ENCODE measurements at regions not wholly inside any gene's neighbourhood (a gene's known extent, or its start where the extent isn't known, plus 50 kb on each side); places are given as distances from the start of the nearest gene placed in this dataset.
"Not testable (repeated sequence)": the region's sequence is repeated elsewhere in the genome, so short reads cannot be mapped to it uniquely, and the experiment has no call there.

DNA sequence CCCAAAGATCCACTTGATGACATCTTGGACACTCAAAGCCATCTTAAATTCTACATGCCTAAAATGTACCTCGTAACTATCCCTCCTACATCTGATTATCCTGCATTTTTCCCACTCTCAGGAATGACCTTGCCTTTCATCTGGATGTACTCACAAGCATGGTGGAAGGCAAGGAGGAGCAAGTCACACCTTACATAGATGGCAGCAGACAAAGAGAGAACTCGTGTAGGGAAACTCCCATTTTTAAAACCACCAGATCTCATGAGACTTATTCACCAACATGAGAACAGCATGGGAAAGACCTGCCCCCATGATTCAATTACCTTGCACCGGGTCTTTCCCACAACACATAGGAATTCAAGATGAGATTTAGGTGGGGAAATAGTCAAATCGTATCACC is 616.0 kb downstream of the MCTP2 start:
- no peak for DNase-seq

DNA sequence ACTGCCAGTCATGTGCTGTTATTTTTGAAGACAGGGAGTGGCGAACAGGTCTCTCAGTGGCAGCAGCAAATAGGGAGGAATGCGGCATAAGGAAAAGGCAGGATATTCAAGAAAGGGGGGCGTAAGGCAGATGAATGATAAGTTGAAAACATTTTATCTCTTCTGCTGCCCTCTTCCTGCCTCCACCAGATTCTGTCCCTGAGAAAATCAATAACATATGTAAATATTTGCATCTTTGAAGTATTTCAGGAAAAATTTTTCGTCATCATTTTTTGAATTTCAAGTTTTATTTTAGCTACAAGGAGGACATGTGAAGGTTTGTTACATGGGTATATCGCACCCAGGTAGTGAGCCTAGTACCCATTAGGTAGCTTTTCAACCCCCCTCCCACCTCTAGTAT is 616.7 kb downstream of the MCTP2 start:
- no peak for DNase-seq

DNA sequence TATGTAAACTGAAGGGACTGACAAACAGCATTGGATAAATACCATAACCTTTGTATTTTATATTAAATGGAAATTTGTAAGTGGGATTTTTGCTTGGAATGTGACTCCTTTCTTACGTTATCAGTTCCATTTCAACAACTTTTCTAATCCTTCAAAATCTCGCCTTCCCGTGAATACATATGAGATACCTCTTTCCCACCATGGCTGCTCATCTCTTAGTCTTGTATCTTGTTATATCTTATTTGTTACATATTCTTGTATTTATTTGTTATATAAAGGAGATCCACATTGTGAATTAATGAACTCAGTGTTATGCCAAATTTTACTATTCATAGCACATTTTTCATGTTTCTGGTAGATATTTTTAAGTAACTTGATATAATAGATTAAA is 623.7 kb downstream of the MCTP2 start:
- DNase-seq = no peak

DNA sequence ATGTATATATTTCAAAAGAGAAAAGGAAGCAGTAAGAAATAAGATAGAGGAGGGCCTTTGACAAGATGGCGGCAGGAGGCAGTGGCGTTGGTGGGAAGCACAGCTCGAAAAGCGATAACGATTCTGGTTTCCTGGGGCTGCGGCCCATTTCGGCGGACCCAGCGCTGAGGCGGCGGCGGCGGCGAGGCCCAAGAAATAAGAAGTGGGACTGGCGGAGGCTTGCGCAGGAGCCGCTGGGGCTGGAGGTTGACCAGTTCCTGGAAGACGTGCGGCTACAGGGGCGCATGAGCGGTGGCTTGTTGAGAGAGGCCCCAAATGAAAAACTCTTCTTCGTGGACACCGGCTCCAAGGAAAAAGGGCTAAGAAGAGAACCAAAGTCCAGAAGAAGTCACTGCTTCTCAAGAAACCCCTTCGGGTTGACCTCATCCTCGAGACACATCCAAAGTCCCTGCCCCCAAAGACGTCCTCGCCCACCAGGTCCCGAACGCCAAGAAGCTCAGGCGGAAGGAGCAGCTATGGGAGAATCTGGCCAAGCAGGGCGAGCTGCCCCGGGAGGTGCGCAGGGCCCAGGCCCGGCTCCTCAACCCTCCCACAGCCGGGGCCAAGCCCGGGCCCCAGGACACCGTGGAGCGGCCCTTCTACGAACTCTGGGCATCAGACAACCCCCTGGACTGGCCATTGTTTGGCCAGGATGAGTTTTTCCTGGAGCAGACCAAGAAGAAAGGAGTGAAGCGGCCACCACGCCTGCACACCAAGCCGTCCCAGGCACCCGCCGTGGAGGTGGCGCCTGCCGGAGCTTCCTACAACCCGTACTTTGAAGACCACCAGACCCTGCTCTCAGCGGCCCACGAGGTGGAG is 624.3 kb downstream of the MCTP2 start:
- no peak for DNase-seq

DNA sequence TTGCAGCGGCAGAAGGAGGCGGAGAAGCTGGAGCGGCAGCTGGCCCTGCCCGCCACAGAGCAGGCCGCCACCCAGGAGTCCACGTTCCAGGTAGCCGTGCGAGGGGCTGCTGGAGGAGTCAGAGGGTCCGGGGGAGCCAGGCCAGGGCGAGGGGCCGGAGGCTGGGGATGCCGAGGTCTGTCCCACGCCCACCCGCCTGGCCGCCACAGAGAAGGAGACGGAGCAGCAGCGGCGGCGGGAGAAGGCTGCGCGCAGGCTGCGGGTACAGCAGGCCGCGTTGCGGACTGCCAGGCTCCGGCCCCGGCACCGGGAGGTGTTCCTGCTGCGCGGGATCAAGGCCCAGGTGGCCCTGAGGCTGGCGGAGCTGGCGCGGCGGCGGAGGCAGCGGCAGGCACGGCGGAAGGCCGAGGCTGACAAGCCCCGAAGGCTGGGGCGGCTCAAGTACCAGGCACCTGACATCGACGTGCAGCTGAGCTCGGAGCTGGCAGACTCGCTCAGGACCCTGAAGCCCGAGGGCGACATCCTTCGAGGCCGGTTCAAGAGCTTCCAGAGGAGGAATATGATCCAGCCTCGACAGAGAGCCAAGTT is 625.0 kb downstream of the MCTP2 start:
- no peak for DNase-seq

DNA sequence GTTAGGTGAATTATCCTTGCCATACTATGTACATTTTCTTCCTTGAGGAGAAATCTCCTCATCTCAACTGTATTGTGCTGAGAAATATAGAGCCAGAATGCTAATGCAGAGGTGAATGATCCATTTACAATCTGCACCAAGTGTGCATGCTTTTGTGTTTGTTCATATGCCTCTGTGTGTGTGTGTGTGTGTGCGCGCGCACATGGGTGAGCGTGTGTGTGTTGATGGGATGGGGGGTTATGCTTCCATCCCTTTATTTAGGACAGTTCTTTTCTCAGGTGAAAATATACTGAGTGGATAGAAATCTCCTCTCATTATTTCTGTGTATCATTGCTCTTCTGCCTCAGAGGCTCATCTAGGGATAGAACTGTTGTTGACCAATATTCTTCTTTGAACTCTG is 626.1 kb downstream of the MCTP2 start:
- DNase-seq = no peak

- no peak for DNase-seq
Observed at GRCh38 chr15:94858011-94858410, 626.6 kb downstream of the MCTP2 start.

DNA sequence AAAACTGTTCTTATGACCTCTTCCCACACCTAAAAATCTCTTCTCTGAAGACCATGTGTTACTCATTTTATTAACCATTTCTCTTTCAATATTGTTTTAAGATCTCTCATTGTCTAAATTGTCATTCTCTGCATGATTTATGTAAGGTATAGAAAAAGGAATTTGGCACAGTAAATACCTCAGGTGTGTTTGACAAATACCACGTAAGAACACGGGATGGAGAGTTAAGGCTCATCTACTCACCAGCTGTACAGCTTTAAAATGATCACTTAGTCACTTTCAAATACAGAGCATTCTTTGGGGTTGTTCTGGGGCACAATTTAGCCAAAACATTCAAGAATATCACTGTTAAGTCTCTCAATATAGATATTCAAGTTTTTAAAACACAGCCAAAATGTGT is 627.1 kb downstream of the MCTP2 start:
- no peak for DNase-seq

DNA sequence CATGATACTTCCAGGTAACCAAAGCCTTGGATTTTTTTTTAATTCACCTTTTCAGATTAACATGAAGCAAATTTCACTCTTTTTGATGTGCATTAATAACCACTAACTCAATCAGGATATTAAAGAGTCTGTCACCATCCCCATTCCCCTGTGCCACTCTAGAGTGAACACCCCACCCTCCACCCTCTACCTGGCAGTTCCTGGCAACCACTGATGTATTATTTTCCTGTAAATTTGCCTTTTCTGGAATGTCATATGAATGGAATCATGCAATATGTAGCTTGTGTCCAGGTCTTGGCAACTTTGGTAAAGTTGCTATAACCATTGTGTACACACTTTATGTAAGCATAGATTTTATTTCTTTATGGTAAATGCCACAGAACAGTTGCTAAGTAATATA is 627.6 kb downstream of the MCTP2 start:
- no peak for DNase-seq

- no peak for DNase-seq
Observed at GRCh38 chr15:94864600-94864999, 633.2 kb downstream of the MCTP2 start.

- not testable (repeated sequence) for DNase-seq
Observed at GRCh38 chr15:94868265-94868664, 636.9 kb downstream of the MCTP2 start.

DNA sequence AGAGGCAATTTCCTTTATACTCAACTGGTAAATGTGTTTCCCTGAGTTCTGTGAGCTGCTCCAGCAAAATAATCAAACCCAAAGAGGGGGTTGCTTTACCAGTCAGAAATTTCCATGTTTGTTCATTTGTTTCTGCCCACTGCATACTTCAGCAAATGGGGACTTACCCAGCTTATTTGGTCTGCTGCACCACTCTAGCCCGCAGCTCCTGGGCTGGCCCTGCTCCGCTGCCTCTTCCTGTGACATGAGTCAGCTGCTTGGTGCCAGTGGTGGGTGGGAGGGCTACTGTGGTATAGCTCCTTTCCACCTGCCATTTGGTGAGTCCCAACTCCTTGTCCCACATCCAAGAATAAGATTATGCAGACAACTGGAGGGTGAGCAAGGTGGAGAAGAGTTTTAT is 644.2 kb downstream of the MCTP2 start:
- DNase-seq = no peak

DNA sequence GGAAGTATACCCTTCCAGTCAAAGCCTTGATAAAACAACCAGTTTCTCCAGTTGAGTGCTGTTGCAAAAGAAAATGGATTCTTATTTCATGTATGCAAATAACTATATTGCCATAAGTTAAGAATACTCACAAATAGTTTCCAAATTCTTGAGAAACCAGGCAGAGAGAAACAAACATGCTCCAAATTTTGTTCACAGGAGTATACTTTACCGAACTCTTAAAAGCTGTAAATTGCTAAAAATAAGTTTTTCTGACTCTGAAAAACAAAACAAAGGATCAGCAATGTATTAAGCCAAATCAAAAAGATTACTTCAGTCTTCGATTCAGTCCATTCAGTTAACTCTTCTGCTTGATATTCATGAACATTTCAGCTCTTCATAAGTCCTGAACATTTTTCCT is 646.5 kb downstream of the MCTP2 start:
- DNase-seq = no peak

DNA sequence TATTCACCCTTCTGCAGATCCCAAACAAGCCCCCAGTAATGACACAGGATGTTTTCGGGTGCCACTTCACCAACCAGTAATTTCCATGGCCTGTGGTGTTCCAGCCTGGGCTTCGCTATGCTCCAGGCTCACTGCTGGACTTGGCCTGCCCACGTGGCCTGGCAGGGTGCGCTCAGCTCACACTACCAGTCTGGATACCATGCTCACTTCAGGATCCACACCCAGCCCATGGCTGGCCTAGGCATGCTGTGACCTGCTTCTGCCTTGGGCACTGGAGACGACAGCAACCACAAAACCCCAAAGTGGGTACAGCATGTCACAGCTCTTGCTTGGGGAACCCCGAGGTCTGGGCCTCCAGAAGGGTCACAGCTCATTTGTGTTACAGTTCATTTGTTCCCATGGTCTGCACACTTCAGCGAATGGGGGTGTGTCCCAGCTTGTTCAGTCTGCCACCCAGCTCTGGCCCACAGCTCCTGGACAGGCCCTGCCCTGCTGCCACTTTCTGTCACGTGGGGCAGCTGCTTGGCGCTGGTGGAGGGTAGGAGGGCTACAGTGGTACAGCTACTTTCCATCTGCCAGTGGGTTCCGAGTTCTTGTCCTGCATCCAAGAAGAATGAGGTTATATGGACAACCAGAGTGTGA is 650.8 kb downstream of the MCTP2 start:
- no peak for DNase-seq

DNA sequence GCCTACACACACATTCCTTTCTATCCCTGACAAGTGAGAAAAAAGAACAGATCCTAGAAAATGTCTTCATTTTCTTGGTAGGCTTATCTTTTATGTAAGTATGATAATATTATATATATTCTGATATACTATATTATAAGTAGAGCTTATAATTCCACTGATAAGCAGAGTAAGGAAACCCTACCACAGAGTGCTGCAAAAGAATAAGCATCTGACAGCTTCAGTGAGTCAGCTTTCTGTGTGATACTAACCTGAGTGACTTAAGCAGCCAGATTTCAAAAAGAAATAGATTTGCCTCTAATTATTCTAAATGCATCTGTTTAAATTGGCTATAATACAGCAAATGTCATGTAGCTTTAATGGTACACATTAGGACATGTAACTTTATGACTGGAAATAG is 656.0 kb downstream of the MCTP2 start:
- DNase-seq = no peak

DNA sequence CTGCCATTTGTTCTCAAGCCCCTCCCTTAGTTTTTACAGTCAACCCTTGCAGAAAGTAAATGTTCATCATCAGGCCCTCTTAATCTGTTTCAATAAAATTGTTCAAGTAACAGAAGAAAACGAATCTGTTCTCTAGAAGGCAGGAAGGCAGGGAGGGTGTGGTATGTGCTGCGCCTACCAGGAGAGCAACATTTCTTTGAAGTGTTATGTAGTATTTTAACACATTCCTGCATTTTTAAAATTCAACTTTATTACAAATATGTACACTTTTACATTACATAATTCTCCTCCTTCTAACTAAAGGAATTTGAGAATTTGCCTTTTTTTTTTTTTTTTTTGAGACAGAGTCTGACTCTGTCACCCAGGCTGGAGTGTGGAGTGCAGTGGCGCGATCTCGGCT is 657.8 kb downstream of the MCTP2 start:
- no peak for DNase-seq

DNA sequence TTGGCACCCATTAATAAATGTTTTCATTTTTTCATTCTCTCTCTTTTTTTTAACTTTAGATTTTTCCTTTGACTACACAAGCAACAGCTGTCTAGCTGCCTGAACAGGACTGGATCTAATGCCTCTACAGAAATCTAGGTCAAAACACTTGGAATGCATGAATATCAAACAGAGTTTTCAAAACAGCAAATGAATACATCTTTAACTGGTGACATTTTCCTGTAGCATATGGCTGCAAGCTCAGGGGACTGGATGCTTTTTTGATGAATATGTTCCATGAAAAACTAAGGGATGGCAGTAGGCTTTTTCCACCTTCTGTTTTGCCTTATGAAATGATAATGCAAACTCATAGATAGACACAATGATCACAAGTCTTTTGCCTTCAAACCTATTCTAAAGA is 661.7 kb downstream of the MCTP2 start:
- DNase-seq = no peak

- no peak for DNase-seq
Observed at GRCh38 chr15:94894056-94894455, 662.7 kb downstream of the MCTP2 start.

GRCh38 chr15:94909510-94909909 is 678.1 kb downstream of the MCTP2 start:
- no peak for DNase-seq

DNA sequence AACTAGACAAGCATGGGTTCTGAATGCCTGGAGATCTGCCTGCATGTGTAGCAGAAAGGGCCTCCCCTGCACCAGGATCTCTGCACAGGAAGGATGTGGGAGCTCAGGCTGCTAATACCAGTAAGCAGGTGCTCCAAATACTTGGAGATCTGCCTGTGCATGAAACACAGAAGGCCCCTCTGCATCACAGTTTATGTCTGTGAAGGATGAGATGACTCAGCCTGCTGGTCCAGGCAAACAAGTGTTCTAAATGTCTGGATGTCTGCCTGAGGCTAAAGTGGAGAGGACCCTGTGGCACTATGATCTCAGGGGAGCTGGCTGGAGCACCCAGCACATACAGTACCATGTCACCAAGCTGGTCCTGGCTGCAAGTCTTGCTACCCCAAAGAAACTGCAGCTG is 678.8 kb downstream of the MCTP2 start:
- DNase-seq = no peak

GRCh38 chr15:94912760-94913159 is 681.4 kb downstream of the MCTP2 start:
- DNase-seq = no peak

- DNase-seq = no peak
Observed at GRCh38 chr15:94917068-94917467, 685.7 kb downstream of the MCTP2 start.

DNA sequence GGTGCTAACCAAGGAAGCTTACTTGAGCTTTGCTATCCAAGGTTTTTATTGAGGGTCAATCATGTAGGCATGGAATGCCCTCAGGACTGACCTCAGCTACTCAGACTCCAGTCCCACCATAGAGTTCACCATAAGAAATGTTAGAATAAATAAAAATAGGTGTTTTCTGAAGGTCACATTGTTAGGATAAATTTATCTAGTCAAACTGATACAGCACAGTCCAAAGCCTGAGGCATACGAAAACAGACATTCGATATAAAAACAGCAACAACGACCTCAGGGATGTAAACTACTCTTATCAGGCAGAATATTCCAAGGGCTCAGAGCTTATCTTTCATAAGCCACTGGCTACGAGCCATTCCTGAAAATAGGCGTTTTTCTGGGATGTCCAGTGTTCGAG is 690.6 kb downstream of the MCTP2 start:
- no peak for DNase-seq

GRCh38 chr15:94924057-94924456 is 692.7 kb downstream of the MCTP2 start:
- DNase-seq = no peak

Measured in activated CD4-positive, alpha-beta T cell treated with anti-CD3 and anti-CD28 coated beads for 1 hour (primary cell).